ENCODE measurements at regions not wholly inside any gene's neighbourhood (a gene's known extent, or its start where the extent isn't known, plus 50 kb on each side); places are given as distances from the start of the nearest gene placed in this dataset.

DNA sequence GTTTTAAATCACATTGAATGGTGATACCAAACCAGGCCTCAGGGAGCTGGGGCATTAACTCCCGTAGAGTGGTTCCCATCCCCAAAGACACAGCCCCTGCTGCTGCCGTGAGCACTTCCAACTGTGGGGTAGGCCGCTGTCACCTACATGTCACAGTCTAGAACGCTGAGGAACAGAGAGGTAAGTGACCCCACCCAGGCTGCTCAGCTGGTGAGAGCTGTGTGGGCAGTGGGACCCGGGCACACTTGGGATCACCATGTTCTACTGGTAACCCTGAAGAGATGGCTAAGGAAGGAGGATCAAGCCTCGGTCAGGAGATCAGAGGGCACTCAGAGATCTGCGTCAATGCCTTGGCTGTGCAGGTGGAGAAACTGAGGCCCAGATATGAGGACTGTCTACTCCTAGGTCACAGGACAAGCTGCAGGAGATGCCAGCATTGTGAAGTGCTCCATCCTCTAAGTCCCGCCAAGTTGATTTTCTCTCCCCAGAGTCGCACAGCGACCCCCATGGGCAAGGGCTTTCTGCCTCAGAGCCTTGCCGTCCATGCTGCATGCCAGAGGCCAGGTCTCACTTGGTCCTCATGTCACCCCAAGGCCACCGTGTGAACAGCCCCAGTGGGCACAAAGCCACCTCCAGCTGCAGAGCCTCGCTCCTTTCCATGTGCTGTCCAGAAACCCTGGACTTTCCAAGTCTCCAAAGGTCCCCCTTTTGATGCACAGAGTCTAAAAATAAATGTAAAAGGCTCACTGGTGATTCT lies 144.2 kb upstream of the OTOS start:
- 77 to 89% (median 87%) methylated on average over 10 to 13 of the region's 13 CpGs for WGBS, 4 donors
- intact Hi-C loops (cut with DNase I), result no loop called here
- no peaks in the 10 kb centered on the region for H3K36me3 ChIP-seq (replicated peaks in 1 of 2)
- no peak overlapping the region for H3K27ac ChIP-seq
- no peaks in the 10 kb centered on the region for H3K4me1 ChIP-seq (replicated peaks in 1 of 2)
- peak in 2 of 7 donors; percentile 15 to 17 for DNase-seq
- H3K9me3 ChIP-seq (replicated peaks in 1 of 3), result no peaks in the 10 kb centered on the region
- H3K27me3 ChIP-seq, result no peaks in the 10 kb centered on the region
- H3K4me3 ChIP-seq, result no peak overlapping the region
- TF ChIP-seq, protein P1, sequence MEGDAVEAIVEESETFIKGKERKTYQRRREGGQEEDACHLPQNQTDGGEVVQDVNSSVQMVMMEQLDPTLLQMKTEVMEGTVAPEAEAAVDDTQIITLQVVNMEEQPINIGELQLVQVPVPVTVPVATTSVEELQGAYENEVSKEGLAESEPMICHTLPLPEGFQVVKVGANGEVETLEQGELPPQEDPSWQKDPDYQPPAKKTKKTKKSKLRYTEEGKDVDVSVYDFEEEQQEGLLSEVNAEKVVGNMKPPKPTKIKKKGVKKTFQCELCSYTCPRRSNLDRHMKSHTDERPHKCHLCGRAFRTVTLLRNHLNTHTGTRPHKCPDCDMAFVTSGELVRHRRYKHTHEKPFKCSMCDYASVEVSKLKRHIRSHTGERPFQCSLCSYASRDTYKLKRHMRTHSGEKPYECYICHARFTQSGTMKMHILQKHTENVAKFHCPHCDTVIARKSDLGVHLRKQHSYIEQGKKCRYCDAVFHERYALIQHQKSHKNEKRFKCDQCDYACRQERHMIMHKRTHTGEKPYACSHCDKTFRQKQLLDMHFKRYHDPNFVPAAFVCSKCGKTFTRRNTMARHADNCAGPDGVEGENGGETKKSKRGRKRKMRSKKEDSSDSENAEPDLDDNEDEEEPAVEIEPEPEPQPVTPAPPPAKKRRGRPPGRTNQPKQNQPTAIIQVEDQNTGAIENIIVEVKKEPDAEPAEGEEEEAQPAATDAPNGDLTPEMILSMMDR (IDR thresholded peaks at IDR 0.05), result no peak
- TF ChIP-seq POLR2A (IDR thresholded peaks at IDR 0.05), result no peak

DNA sequence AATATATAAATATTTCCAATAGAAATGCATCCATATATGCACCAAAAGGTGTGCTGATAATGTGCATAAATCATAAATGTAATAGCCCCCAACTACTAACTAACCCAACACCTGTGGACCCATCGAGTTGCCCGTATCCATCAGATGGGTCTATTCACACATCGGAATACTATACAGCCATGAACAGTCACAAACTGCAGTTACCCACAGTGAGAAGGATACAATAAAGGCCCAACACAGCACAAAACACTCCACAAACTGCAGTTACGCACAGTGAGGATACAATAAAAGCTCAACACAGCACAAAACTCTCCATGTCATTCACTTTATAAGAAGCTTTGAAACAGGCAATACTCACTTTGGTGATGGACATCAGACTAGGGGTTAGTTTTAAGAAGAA lies 145.3 kb upstream of the OTOS start:
- intact Hi-C loops (cut with DNase I), result no loop called here
- DNase-seq, result no peak
- no peaks in the 10 kb centered on the region for H3K27me3 ChIP-seq
- no peak overlapping the region for H3K27ac ChIP-seq
- no peaks in the 10 kb centered on the region for H3K36me3 ChIP-seq (replicated peaks in 1 of 2)
- H3K9me3 ChIP-seq (replicated peaks in 1 of 3), result no peaks in the 10 kb centered on the region
- H3K4me3 ChIP-seq, result no peak overlapping the region
- no peaks in the 10 kb centered on the region for H3K4me1 ChIP-seq (replicated peaks in 1 of 2)
- TF ChIP-seq POLR2A (IDR thresholded peaks at IDR 0.05), result no peak
- TF ChIP-seq, protein P1 (IDR thresholded peaks at IDR 0.05), result no peak
- 75 to 98% (median 88%) methylated on average over 4 of the region's 4 CpGs for WGBS, 4 donors

DNA sequence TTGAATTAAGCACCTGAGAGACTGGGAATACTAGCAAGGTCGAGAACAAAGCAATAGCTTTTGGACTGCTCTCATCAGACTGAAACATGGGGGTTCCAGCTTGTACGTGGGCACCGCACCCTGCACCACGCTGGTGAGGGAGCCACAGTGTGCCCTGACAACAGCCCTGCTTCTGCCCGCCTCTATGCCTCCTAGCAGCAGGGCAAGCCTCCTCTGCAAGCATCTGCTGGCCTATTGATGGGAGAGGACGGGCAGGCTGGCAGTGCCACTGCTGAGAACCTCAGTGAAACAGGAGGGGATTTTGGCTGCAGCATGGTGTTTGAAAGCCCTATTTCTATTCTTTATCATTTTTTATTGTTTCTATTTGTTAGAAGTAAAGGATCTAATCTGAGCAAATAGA lies 146.1 kb upstream of the OTOS start:
- no peaks in the 10 kb centered on the region for H3K36me3 ChIP-seq (replicated peaks in 1 of 2)
- no peaks in the 10 kb centered on the region for H3K4me1 ChIP-seq (replicated peaks in 1 of 2)
- no peaks in the 10 kb centered on the region for H3K27me3 ChIP-seq
- no peak overlapping the region for H3K4me3 ChIP-seq
- intact Hi-C loops (cut with DNase I), result no loop called here
- no peak overlapping the region for H3K27ac ChIP-seq
- peak in 1 of 7 donors; percentile 11 for DNase-seq
- no peaks in the 10 kb centered on the region for H3K9me3 ChIP-seq (replicated peaks in 1 of 3)
- TF ChIP-seq POLR2A (IDR thresholded peaks at IDR 0.05), result no peak
- TF ChIP-seq, protein P1 (IDR thresholded peaks at IDR 0.05), result no peak
- WGBS, 4 donors, result 76 to 87% (median 83%) methylated on average over 4 to 6 of the region's 6 CpGs

DNA sequence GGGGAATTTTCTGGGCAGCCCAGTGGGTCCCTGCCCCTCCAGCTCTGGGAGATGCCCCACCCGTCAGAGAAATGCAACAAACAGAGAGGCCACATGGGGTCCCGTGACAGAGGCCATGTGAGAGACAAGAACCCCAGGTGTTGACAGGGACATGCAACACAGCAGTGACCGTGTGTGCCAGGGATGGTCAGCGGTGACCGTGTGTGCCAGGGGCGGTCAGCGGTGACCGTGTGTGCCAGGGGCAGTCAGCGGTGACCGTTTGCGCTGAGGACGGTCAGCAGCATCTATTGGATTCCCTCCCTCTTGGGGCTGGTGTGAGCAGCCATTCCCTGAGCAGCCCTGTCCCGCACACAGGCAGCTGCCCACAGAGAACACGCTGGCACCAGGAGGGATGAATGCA lies 146.6 kb upstream of the OTOS start:
- WGBS, 4 donors, result 84 to 90% (median 85%) methylated on average over 7 to 14 of the region's 14 CpGs
- intact Hi-C loops (cut with DNase I), result no loop called here
- Histone ChIP-seq H3K36me3 (replicated peaks in 1 of 2) (no peaks in the 10 kb centered on the region), H3K4me3 (no peak overlapping the region), H3K27ac (no peak overlapping the region), H3K9me3 (replicated peaks in 1 of 3) (no peaks in the 10 kb centered on the region), H3K4me1 (replicated peaks in 1 of 2) (no peaks in the 10 kb centered on the region), H3K27me3 (no peaks in the 10 kb centered on the region)
- peak in 1 of 7 donors; percentile 14 for DNase-seq
- TF ChIP-seq POLR2A (IDR thresholded peaks at IDR 0.05), result no peak
- TF ChIP-seq, protein P1 (IDR thresholded peaks at IDR 0.05), result no peak
